NCI-H187 treated with DMSO at 0.1 percent for 48 hours (cell line): ENCODE measurements at regions not wholly inside any gene's neighbourhood (a gene's known extent, or its start where the extent isn't known, plus 50 kb on each side); places are given as distances from the start of the nearest gene placed in this dataset.

Experiments
- DNase-seq: peaks from one replicate; lab custom pipeline; 2025; lab: John Stamatoyannopoulos, UW

DNA sequence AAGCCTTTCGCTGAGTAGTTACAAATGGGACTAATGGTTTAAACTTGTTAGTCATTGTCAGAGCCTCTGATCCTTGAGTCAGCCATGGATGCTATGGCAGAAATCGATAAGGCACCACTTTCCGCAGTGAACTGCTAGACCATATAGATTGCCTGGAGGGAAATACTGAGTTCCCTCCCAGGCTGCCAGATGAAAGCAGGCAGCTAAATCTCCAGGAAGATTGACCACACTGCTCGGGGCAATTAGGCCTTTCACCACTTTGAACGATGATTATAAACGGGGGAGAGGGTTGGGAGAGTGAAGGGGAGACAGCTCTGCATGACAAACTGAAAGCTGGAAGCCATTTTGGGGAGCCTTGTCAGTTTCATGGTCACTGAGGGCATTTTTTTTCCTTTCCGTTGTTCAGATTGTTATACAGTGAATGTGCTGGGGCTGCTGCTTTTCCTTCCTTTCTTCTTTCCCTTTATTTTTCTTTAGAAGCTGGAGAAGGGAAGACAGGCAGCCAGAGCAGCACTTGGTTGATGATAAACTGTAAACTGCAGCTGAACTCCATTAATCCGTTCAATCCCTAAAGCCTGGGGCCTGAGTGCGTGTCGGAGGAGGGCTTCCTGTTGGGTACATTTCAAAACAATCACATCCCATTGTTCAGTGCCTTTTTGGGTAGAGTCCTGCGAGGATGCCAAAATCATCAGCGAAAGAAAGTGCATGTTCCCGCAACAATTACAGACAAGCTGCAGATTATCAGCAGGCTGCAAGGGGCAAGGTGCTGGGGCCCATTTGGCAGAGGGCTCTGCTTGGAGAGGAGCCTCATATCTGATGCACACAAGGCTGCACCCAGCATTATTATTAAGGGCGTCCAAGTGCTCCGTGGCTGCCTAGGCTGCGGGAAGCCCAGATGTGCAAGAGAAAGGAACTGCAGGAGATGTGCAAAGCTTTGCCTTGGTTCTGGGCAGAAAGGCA is 308.4 kb downstream of the PSAT1 start:
- no peak for DNase-seq

DNA sequence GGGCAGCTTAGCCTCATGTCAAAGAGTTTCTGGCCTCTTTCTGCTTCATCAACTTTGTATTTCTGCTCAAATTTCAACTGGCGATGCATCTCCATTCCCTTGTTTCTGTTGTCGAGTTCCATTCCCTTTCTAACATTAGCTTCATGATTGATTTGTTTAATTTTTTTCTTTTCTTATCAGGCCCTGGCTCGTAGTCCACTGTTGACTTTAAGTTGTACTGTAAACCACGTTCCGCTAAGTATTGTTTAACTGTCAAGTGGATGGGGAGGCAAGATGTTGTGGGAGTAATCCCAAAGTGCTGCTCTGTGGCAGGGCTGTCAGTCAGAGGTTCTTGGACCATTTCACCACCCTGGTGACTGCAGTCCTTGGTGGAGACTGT is 309.1 kb downstream of the PSAT1 start:
- DNase-seq, result no peak

DNA sequence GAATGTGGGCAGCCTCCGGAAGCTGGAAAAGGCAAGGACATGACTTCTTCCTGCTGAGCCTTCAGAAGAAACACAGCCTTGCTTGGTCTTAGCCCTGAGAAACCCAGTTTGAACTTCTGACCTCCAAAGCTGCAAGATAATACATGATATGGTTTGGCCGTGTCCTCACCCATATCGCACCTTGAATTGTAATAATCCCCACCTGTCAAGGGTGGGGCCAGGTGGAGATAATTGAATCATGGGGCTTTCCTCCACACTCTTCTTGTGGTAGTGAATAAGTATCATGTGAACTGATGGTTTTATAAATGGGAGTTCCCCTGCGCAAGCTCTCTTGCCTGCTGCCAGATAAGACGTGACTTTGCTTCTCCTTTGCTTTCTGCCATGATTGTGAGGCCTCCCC is 310.9 kb downstream of the PSAT1 start:
- no peak for DNase-seq

GRCh38 chr9:78609450-78609849 is 312.5 kb downstream of the PSAT1 start:
- DNase-seq, result peak; percentile 17

DNA sequence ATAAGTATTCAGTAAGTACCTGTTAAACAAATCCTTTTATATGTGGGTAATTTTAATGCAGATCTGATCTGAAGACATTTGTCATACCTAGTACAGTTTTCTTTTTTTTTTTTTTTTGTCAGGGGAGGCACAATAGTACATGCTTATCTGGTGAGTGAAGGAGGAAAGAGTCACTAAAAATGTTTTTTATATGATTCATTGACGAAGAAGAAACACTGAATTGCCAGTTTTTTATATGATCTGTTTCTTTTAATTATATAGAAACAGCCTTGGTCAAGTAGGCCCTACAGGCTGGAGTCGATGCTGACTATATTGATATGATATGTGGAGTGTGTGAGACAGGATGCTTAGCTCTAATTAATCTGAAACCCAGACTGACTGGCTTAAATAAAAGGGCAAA is 315.2 kb downstream of the PSAT1 start:
- DNase-seq, result no peak

DNA sequence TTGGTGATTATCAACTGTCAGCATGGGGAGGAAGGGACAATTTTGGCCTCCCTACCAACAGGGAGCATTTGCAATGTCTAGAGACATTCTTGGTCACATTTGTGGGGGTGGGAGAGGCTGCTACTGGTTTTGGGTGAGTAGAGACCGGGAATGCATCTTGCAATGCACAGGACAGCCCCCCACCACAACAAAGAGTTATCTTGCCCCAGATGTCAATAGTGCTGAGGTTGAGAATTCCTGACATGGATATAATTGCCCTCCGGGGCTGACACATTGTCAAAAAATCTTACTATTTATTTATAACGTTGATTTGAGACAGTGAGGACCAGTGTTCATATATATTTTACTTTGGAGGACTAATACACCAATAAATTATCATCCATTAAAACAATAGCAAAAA is 316.1 kb downstream of the PSAT1 start:
- DNase-seq, result no peak

- no peak for DNase-seq
Measured at GRCh38 chr9:78614892-78615291, 318.0 kb downstream of the PSAT1 start.

DNA sequence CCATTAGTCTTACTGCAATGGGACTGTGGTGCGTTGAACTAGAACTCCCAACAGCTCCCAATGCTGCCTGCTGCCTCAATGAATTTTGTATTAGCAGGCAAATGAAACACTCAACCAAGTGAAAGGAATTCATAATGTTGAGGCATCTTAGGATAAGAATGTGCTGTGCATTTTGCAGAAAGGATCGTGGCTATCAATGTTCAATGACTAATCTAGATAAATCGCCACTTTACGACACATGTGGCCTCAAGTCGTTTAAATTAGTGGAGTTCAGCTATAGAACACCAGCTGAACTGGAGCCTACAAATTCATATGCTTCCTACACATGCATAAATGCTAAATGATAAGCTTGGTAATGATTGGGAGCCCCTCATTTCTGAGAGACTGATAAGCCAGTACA is 318.4 kb downstream of the PSAT1 start:
- DNase-seq, result no peak

- no peak for DNase-seq
Measured at GRCh38 chr9:78618735-78619134, 321.8 kb downstream of the PSAT1 start.

DNA sequence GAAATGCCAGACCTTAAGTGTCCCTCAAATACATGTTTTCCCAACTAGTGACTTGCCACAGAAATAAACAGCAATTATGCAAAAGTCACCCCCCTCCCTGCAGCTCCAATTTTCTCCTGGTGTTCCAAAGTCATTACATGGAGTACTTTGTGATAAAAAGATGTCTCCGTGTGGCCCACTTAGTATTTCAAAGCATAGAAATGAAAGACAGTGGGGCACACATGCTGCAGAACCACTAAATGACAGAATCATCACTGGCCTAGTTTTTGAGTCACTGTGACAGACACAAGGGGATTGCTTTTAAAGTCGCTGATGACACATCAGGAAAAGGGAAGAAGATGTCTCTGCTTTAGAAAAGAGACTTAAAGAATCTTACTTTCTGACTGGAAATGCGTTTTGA is 323.4 kb downstream of the PSAT1 start:
- no peak for DNase-seq

GRCh38 chr9:78620764-78621163 is 323.8 kb downstream of the PSAT1 start:
- DNase-seq, result no peak

DNA sequence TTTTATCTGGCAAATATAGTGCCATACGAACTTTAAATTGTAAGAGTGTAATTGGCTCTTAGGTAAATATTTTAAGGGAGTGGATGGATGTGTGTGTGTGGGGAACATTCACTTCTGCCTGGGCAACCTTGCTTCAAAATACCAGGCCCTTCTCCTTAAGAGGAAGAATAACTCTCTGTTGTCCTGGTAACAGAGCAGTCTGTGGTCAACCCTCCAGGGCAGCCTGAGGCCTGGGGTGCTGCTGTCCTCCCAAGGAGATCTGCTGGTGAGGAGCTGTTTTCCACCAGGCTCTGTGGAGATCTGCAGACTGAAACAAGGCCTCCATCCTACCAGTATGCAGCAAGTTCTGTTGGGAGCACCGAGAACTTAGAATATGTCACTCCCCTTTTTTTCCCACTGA is 325.2 kb downstream of the PSAT1 start:
- no peak for DNase-seq

DNA sequence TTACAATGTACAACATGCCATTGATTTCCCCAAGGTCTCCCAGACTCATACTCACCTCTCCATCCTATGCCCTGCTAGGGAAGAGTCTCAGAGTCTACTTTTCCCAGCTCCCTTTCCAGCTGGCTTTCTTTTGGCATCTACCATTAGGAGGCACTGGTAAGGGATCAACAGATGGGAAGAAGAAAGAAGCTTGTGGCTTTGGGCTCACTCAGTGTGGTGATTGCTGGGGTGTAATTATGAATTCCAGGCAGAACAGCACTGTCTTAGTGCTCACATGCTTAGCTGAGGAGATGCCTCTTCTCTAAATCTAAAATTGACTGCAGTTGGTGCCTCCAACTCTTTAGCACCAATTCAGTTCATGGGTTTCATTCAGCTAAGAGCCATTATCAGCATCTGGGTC is 330.0 kb downstream of the PSAT1 start:
- DNase-seq, result no peak

DNA sequence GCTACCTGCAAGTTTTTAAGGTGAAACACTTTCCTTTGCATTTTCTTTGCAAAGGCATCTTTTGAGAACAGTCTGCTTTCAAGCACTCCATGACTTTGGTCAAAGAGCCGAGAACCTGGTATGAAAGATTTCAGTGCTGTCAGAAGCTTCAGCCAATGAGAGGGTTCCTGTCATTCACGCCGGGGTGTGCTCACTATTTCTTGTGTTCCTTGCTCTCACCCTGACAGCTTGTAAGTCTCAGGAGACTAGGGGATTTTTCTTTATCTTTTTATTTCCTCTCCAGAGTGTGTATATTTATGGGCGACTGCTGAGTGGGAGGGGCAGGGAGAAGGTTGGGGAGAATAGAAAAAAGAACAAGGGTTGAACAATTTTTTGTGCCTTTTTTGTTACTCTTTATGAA is 334.0 kb downstream of the PSAT1 start:
- DNase-seq, result no peak

DNA sequence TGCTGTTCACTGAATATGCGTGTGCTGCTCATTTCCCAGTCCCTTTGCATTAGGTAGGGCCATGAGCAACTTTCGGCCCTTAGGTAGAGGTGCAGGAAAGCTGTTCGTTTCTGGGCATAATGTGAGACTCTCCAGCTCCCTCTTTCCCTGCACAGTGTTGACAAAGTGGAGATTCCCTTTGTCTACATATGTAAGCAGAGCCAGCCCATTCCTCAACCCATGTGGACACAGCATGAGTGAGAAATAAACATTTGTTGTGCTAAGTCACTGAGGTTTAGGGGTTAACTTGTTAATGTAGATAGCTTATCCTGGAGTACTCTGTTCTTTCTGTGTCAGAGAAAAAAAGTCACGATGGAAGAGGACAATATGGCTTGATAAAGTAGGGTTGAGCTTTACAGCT is 343.8 kb downstream of the PSAT1 start:
- DNase-seq, result no peak

- no peak for DNase-seq
Measured at GRCh38 chr9:78644359-78644758, 347.4 kb downstream of the PSAT1 start.

- DNase-seq, result no peak
Measured at GRCh38 chr9:78654324-78654723, 357.4 kb downstream of the PSAT1 start.

- DNase-seq, result no peak
Measured at GRCh38 chr9:78663369-78663768, 366.4 kb downstream of the PSAT1 start.

DNA sequence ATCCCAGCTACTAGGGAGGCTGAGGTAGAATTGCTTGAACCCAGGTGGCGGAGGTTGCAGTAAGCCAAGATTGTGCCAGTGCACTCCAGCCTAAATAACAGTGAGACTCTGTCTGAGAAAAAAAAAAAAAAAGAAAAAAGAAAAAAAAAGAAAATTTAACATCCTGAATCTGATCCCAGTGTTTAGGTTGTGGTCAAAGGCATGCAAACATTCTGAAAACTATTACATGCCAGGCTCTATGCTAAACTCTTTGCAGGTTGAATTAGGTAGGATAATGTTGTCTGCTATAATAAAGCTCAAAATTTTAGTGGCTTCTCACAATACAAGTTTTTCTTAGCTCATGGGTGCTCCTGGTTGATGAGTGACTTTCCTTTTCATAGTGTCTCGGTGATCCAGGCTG is 367.4 kb downstream of the PSAT1 start:
- no peak for DNase-seq

GRCh38 chr9:78666818-78667414 is 370.0 kb downstream of the PSAT1 start:
- no peak for DNase-seq

- no peak for DNase-seq
Measured at GRCh38 chr9:78668148-78668832, 371.4 kb downstream of the PSAT1 start.

- no peak for DNase-seq
Measured at GRCh38 chr9:78669591-78669990, 372.7 kb downstream of the PSAT1 start.

- no peak for DNase-seq
Measured at GRCh38 chr9:78671785-78672184, 374.9 kb downstream of the PSAT1 start.
